ENCODE measurements at regions not wholly inside any gene's neighbourhood (a gene's known extent, or its start where the extent isn't known, plus 50 kb on each side); places are given as distances from the start of the nearest gene placed in this dataset.
A peak's percentile ranks its signal among the peaks of the same experiment; 100 is the strongest.
"Not testable (repeated sequence)": the region's sequence is repeated elsewhere in the genome, so short reads cannot be mapped to it uniquely, and the experiment has no call there.

DNA sequence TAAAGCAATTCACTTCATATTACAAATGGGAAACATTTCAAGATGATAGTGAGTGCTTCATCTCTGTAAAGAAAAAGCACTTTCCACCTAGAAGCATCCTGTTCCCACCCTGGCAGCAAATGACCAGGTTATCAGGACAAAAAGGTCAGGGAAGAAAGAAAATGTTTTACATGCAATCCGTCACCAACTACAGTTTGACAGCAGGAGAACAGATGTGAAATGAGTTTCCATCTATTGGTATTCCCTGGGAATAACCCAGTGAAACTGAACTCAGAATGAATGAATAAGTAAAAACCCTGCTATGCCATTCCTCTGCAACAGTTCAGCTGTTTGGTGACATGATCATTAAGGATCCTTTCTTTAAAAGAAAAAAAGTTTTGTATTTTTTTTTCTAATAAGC lies 67.6 kb downstream of the HTR1A start:
- DNase-seq = no peak

DNA sequence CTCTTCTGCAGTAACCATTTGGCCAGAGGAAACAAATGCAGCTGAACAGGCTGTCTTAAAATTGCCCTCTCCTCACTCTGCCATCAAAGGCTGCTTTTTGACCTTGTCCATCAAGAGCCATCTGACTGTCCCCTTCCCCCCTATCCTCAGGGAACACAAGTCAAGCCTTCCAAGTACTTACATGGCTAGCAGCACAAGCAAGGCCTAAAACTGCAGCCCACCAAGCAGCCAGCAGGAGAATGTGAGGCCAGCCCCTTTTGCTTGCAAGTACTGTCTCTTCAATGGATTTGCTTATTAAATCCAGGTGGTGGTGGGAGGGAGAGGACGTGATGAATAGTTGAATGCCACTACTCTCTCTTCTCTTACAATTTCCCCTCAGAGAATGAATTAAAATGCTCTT lies 83.5 kb downstream of the HTR1A start:
- peak in 1 of 3 donors; percentile 6 for DNase-seq

DNA sequence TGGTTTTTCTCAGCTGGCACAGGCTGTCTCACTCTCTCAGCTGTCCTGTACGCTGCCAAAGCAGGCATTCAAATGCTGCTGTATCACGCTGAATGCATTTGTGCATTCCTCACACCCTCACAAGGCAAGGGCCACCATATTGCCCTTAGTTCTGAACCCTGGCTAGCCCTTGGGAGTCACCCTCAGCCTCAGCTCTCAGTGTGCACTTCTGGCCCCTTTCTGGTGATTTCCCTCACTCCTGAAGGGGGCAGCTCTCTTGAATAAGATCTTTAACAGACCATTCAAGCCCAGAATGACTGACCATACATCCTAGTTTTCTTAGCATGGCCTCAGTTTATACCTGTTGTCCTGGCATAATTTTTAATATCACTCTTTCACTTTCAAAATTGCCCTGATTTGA lies 84.3 kb downstream of the HTR1A start:
- DNase-seq = no peak

DNA sequence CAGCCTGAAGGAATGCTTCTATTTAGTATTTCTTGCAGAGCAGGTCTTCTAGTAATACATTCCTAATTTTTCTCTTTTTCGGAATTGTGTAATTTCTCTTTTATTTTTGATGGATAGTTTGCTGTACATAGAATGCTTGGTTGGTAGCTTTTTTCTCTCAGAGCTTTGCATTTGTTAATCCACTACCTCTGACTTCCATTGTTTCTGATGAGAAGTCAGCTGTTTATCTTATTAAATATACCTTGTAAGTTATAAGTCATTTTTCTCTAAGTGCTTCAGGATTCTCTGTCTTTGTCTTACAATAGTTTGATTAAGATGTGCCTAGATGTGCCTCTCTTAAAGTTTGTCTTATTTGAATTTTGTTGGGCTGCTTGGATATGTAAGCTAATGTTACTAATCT lies 101.9 kb downstream of the HTR1A start:
- no peak for DNase-seq

DNA sequence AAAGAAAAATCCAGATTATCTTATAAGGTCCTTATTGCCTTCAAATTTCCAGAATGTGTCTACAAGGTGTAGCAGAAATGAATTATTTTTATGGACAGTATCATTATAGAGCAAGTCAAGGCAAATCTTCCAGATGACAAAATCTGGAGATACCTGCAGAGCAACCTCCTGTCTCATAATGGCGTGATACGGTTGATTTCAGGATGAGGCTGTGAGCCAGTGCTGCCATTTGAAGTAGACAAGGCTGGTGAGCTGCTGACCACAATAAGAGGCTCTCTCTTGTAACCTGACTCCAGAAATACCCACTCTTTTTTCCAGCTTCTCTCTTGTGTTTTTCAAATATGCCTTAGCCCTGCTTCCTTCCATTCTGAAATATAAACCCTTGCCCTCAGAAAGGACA lies 108.2 kb downstream of the HTR1A start:
- DNase-seq = no peak

DNA sequence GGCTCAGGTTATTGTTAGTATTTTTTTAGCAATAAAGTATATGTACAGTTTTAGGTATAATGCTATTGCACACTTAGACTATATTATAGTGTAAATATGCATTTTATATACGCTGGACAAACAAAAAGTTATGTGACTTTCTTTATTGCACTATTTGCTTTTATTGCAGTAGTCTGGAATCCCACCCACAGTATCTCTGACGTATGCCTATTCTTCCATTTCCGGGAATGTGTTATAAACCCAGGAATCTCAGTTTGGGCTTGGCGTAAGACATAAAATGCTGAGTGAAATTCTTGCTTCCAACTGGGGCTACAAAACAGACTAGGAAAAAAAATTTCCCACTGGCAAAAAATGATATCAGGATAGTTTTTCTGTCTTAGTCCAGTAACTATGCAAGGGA lies 119.1 kb downstream of the HTR1A start:
- no peak for DNase-seq

DNA sequence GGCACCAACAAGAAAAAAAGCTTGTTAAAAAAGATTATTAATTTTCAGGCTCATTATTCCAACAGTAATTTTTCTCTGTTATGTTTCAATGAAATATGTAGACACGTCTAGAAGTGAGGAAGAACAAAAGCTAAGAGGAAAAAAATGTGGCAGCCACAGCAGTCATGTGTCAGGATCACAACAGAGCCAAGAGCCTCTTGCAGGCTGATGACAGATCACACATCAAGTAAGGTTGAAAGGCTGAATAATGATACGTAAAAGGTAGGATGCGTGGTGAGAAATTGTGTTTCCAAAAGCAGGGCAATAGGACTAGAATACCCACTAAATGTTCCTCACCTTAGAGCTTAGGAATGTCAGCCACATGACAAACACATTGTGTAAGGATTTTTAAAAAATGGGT lies 124.8 kb downstream of the HTR1A start:
- no peak for DNase-seq

DNA sequence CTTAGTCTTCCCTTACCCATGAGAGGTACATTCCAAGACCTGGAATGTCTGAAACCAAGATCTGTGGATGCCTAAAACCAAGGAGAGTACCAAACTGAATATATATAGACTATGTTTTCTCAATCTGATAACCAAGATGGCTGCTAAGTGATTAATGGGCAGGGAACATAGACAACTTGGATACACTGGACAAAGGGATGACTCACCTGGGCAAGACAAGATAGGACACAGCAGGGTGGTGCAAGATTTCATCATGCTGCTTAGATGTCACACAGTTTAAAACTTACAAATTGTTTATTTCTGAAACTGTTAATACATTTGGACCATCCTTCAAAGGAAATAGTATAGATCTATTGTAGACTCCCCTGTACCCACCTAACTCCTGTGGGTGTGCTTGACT lies 130.9 kb downstream of the HTR1A start:
- DNase-seq = no peak

DNA sequence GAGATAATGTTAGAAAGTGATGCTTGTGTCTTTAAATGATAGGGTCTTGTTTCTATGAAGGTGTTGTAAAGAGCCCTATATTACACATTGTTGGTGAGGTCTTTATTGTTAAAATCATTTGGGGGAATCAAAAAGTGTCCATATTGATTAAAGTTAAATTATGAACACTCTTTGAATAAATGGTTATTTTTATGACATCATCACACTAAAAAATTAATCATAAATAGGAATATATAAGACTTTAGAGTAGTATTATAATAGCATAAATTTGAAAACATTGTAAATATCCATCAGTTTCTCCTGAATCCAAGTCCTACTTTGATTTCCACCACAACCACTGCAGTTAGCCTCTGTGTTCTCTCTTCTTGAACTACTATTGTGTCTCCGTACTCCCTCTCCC lies 136.3 kb downstream of the HTR1A start:
- no peak for DNase-seq

DNA sequence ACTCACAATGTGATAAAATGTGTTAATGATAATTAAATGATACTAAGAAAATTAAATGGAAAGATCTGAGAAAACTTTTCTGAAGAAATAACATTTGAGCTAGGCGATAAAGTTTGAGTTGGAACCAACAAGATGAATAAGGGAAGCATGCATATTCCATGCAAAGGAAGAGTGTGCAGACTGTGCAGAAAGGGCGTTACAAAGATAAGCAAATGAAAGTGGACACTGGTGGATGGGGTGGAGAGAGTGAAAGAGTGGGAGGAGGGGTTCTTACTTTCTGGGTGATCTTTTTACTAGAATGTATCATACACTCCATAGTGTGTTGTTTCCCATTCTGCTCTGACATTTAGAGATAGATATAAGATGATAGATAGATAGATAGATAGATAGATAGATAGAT lies 138.7 kb downstream of the HTR1A start:
- no peak for DNase-seq

DNA sequence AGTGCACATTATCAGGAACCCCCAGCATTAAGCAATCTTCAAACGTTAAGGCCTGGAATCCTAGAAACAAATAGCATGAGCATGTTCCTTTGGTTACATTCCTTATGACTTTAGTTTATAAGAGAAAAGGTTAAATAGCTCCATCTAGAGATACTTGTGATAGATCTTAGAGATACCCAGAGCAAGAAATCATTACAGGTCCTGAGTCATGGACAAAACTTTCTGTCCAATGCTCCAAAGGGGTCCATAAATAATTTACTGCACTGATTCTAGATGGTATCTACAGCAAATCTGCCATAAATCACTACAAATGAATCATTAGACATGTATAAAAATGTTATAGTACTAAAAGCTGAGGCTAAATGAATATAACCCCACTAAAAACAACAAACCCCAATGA lies 139.6 kb downstream of the HTR1A start:
- no peak for DNase-seq

DNA sequence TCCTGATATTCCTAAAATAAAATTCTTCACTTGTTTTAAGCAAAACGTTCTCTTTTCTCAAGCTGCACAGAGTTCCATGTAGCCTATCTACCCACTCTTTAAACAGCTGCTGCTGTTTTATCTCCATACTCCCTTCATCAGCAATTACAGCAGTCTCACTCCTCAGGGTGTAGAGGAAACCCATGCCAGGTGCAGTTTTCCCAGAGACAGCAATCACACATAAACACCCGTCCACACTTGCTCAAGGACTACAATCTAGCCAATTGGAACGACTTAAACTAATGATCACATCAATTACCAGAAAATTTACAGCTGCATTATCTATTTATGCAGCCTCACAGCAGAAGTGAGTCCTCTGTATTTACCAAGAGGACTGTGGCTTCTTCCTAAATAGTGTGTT lies 141.7 kb downstream of the HTR1A start:
- no peak for DNase-seq

DNA sequence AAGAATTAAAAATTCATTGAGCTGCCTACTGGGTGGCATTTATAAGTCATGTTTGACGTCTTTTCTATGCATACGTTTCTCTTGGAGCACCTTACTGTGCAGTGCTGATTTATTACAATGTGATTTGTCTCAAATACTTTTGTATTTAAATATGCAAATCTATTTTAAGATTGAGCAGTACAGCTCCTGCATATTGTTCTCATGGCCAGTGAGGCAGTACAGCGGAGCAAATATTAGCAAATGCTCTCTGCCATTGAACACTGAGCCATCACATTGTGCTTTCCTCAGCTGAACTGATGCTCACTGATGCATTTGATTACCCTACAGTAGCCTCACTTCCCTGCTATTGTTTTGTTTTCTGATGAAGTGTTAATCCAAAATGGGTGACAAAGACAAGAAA lies 149.6 kb downstream of the HTR1A start:
- no peak for DNase-seq

DNA sequence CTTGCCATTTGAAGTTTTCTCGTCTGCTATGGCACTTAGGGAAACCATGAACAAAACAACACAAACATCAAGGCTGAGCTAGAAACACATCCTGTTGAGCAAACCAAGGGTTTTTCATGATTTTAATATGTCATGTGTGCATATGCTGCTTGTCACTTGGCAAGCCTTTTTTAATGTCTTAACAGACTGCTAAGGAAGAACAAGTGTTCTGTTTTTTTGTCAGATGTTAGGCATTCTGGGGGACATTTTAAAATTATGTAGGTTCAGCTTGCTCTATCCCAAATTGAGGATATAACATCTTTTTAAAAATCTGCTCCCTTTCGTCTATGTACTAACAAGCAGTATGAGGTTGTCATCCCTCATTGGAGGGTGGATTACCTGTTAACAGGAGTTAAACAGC lies 150.3 kb downstream of the HTR1A start:
- no peak for DNase-seq

DNA sequence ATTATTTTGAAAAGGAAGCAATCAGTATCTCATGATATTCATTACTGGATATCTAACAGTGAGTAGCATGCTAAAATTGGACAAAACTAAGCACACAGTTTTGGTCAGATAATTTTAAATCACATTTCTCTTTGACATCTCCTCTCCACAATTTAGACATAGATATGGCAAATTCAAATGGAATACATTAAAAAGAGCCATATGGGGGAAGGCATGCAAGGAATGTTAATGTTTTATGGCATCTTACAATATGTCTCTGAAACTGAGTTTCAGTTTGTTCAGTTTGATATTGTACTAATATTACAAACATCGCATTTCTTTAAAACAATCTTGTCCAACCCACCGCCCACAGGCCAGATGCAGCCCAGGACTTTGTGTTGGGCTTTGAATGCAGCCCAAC lies 151.0 kb downstream of the HTR1A start:
- DNase-seq = peak in 1 of 3 donors; percentile 22

DNA sequence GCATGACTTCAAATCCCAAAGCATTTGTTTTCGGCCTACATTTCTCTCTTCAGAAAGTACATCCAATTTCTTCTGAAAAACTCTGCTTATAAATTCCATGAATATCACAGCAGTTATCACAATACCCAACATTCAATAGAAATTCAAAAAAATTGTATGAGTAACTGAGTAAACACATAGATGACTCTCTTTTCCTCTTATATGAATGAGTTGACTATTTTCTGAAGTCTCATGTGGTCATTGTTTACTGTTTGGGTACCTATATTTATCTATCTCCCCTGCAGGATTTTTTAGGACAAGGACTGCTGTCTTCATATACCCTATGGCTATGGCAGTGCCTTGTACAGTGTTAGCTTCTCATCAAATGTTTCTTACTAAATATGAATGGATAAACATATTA lies 157.1 kb downstream of the HTR1A start:
- no peak for DNase-seq

DNA sequence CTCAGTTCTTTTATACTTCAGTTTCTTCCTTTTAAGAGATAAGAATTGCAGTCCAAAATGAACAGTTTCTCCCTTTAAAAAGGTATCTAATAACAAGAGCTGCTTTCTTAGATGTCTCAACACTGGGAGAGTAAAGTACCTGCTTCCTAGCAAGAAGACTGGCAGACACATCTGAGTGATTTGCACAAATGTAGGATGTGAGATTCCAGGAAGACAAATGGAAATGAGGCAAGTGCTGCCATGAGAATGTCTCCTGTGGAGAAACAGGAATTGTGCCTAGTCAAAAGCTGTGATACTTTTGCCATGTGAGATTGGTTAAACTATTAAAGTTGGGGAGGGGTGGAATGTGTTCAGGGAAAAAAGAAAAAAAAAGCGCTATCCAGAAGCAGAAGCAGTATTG lies 159.1 kb downstream of the HTR1A start:
- peak in 2 of 3 donors; percentile 22 to 23 for DNase-seq

DNA sequence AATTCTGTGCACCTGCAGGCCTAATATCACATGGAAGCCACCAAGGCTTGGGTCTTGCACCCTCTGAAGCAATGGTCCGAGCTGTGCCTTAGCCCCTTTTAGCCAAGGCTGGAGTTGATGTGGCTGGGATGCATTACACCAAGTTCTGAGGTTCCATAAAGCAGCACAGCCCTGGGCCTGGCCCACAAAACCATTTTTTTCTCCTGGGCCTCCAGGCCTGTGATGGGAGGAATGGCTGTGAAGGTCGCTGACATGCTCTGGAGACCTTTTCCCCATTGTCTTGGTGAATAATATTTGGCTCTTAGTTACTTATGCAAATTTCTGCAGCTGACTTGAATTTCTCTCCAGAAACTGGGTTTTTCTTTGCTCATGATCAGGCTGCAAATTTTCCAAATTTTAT lies 167.3 kb downstream of the HTR1A start:
- DNase-seq = no peak

DNA sequence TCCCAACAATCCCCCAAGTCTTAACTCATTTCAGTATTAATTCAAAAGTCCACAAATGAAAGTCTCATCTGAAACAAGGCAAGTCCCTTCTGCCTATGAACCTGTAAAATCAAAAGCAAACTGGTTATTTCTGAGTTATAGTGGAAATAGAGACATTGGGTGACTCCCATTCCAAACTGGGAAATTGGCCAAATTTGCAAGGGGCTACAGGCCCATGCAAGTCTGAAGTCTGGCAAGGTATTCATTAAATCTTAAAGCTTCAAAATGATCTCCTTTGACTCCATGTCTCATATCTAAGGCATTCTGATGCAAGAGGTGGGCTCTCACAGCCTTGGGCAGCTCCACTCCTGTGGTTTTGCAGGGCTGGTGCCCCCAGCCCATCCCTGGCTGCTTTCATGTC lies 167.9 kb downstream of the HTR1A start:
- DNase-seq = no peak

DNA sequence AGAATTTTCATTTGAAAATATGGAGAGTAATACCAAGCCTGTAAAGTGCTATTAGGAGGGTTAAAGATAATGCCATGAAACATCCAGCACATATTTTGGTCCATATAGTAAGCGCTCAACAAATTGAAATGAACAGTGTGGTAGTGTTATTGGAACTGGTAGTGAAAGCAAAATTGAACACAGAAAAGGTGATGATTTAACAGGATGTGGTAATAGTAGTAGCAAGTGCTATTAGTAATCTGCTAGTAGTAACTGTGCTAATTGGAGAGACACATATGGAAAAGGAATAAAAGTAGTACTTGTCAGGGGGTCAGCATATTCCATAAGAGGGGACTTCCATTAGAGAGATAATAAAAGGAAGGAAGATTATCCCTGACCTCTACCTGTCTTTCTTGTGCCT lies 187.3 kb downstream of the HTR1A start:
- no peak for DNase-seq

DNA sequence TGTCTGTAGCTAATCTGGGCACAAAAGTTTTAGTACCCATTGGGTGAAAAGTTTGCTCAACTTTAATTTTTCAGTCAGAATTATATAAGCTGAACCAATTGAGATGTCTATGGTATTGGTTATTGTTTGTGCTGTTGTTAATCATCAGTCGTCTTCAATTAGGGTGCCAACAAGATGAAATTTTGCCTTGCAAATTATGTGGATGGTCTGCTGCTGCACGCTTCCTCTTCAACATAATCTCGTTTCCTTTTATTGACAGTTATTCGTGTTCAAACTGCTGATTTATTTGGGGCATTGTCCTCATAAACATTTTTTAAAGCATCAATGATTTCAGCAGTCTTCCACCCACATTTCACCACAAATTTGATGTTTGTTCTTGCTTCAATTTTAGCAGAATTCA lies 194.0 kb downstream of the HTR1A start:
- no peak for DNase-seq

DNA sequence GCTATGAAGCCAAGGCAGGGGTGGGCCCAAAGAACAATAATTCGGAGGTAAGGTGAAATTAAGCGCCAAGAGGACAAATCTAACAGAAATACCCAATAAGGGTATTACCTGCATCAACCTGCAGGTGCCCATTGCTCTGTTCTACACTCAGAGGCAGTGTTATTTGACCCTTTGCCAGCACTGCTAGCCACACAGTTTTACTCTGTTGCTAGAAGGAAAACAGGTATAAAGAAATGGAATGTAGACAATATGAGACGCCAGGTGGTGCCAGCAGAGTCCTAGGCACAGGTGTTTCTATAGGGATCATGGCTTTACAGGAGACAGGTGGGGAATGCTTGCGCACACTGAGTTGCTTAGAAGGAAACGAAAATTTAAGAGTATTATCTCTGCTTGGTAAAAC lies 201.3 kb downstream of the HTR1A start:
- DNase-seq = no peak

DNA sequence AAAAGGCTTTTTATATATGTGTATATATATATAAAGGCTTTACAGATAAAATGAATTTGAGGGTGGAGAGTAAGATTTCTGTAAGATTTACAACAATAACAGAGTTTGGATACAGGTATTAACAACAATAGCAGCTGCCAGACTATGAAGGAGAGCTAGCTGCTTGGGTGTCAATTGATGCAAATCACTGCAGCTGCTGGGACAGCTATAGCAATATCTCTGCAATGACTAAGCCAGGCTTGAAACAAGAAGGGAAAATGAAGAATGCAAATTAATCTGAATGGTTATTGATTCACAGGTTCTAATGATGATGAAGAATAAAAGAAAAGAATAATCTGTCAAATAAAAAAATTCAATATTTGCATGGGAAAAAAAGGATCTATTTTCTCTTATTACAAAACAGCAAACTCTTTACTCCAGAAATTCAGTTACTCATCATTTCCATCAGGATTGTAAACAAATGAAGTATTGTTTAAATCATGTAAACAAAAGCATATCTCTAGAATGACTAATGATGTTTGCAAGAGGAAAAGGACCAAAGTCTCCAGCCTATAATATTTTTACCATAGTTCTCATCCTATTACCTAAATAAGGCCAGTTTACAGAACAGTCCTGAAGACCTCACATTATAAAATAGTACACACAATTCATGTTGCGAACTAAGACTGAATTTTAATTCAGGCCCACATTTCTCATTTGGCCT lies 219.0 kb downstream of the HTR1A start:
- no peak for DNase-seq

DNA sequence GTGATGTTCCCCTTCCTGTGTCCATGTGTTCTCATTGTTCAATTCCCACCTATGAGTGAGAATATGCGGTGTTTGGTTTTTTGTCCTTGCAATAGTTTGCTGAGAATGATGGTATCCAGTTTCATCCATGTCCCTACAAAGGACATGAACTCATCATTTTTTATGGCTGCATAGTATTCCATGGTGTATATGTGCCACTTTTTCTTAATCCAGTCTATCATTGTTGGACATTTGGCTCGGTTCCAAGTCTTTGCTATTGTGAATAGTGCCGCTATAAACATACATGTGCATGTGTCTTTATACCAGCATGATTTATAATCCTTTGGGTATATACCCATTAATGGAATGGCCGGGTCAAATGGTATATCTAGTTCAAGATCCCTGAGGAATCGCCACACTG lies 229.4 kb downstream of the HTR1A start:
- DNase-seq = not testable (repeated sequence)

DNA sequence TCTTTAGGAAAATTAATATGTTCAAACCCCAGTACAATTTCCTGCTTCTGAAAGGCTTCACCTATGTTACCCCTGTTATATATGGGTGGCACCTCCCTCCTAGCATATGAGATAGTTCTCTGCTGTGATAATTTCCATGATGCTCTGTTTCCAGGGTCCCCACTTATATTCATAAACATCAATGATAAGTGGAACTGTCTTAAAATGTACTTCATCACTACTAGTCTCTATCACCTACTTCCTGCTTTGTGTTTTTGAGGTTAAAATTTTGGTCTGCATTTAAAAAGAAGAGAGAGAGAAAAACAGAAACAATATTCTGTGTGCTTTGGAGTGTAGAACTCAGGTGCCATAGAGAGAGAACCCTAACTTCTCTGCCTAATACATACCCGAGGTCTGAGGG lies 234.7 kb downstream of the HTR1A start:
- DNase-seq = no peak

Data from muscle of back (tissue), 3 donors.